22Rv1 (cell line): ENCODE measurements at regions not wholly inside any gene's neighbourhood (a gene's known extent, or its start where the extent isn't known, plus 50 kb on each side); places are given as distances from the start of the nearest gene placed in this dataset.

Experiments
- H3K27ac ChIP-seq: fragments of 450-650 bp; 2 replicates; pipeline ENCODE4 v1.5.1; 2017
- ZFX ChIP-seq: fragments of 450-650 bp; IDR thresholded peaks from 2 replicates; pipeline ENCODE4 v1.6.1; 2017; ENCODE audit warnings: antibody characterized with exemption, borderline replicate concordance
- TF ChIP-seq, protein P1 (sequence below): fragments of 450-650 bp; IDR thresholded peaks from 2 replicates; pipeline ENCODE4 v1.5.1; 2017; ENCODE audit warnings: mild to moderate bottlenecking

DNA sequence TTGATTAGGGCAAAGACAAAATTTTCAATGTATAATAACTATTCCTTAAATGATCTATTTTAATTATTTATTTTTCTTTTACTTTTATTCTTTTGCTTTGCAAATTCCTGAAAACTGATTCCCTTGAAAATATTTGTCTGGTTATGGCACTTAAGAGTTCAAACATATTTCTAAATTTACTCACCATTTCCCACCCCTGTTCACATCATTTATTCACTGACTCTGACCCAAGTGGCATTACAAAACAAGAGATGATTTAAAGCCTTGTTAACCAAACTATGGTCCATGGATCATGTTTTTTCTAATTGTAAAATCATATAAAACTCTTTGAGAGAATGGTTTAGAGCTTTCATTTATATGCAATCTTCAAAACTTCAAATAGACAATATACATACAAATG, 1256.1 kb upstream of the LRRN3 start:
- H3K27ac ChIP-seq: no peak overlapping the region
- TF ChIP-seq ZFX: no peak
- TF ChIP-seq, protein P1, sequence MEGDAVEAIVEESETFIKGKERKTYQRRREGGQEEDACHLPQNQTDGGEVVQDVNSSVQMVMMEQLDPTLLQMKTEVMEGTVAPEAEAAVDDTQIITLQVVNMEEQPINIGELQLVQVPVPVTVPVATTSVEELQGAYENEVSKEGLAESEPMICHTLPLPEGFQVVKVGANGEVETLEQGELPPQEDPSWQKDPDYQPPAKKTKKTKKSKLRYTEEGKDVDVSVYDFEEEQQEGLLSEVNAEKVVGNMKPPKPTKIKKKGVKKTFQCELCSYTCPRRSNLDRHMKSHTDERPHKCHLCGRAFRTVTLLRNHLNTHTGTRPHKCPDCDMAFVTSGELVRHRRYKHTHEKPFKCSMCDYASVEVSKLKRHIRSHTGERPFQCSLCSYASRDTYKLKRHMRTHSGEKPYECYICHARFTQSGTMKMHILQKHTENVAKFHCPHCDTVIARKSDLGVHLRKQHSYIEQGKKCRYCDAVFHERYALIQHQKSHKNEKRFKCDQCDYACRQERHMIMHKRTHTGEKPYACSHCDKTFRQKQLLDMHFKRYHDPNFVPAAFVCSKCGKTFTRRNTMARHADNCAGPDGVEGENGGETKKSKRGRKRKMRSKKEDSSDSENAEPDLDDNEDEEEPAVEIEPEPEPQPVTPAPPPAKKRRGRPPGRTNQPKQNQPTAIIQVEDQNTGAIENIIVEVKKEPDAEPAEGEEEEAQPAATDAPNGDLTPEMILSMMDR: no peak

DNA sequence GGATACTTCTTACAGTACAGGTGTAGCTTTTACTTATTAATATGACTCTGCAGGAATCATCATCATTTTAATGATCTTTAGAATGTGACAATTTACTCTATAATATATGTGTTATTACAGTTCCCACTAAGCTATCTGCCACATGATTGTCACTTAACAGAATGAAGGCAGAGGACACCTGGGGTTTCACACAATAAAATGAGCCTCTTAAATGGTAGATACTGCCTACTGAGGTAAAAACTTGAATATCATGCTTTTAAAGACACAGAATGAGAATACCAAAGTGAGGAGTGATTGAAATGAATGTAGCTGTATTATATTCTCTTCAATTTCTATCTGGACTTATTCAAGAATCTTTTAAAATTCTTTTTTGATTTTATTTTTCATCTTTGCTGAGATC, 1255.3 kb upstream of the LRRN3 start:
- TF ChIP-seq ZFX: no peak
- TF ChIP-seq, protein P1: no peak
- H3K27ac ChIP-seq: no peak overlapping the region

DNA sequence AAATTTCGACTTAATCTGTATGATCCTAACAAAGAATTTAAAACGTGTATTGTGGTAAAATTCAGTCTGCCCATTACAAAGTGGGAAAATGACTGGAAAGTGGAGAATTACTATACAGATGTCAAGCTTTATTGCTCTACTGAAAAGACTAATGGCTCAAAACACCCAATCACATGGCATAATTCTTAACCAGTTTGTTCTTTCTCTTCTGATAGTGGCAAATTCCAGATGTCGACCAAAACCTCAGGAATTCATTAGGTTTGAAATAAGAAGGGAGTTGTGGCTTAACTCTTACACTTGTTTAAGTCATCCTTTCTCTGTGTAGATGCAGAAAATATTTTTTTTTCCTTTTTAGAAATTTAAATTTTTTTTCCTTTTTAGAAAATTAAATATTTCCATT, 1254.9 kb upstream of the LRRN3 start:
- no peak overlapping the region for H3K27ac ChIP-seq
- TF ChIP-seq ZFX: no peak
- TF ChIP-seq, protein P1: no peak

DNA sequence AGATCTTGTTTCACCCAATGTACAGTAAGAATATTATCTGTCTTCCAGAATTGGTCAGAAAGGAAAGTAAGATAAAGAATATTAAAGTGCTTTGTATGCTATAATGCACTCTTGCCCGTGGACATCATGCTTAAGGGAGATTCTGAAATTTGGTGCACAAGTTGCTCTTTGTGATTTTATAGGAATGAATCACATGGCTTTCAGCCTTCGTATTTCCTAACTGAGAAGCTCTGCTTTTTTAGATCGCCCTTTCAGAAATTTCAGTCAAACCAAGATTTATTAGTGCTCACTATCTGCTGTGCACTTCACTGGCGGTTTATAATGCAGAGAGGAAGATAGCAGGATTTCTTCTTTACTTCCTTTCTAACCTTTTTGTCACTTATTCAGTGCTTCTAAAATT, 1248.5 kb upstream of the LRRN3 start:
- TF ChIP-seq, protein P1: no peak
- no peak for TF ChIP-seq ZFX

DNA sequence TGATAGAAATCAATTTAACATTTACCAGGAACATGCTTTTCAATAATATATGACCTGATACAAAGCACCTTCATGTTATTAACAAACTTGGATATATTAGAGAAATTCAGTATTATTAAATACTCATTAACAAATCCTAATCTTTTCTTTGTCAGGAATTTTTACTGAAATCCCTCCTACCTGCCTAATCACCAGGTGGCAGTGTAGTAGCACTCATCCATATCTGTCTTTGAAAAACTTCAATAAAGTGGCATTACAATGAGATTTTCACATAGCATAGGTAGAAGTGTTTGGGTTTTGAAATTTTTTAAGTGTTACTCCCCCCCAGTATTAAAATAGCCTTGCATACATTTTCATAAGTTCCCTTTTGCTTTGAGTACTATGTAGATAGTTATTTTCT, 1246.6 kb upstream of the LRRN3 start:
- TF ChIP-seq, protein P1: peak; percentile 87
- TF ChIP-seq ZFX: no peak
- no peak overlapping the region for H3K27ac ChIP-seq

More for the DNA sequence above, 1248.5 kb upstream of the LRRN3 start:
- no peak overlapping the region for H3K27ac ChIP-seq

DNA sequence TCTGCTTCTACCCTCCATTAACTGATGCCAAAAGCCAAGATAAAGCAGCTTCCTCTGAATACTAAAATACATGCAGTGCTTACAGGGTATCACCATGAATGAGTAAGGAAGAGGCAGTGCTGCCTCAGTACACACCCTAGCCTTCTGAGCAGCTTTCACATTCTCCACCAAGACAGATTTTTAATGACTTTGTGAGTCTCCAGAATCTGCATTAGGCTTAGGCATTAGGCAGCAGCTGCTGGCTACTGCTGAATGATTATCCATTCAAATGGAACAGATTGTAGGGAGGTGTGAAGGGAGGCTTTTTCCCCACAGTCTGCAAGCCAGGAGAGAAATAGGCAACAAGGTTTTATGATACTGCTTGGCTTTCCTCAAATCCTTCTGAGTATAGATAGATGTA, 1226.7 kb upstream of the LRRN3 start:
- TF ChIP-seq, protein P1: no peak
- TF ChIP-seq ZFX: no peak
- no peak overlapping the region for H3K27ac ChIP-seq

DNA sequence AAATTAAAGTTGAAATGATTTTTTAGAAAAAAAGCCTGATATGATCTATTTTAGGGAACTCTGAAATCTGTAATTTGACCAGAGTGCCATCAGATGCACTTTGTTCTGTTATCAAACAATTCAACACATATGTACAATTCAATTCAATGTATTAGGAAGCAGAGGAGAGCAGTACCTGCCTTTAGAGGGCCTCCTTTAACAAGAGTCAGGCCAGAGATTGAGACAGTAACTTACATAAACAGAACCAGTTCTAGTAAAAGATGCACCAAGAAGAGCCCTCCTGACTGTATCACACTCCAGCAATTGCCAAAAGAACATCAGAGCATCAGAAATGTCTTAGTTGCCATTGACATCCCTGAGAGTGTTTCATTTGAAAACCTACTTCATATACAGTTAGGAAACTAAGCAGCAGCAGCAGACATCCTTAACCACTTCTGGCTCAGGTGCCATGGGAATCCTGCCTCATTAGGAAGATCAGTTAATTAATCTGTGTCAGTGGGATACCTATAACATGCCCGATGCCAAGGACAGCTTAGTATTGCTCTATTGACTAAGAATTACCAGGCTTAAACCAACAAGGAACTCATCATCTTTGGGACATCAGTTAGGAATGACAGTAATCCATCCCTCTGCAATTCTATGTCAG, 1222.6 kb upstream of the LRRN3 start:
- no peak overlapping the region for H3K27ac ChIP-seq

More for the DNA sequence above, 1222.6 kb upstream of the LRRN3 start:
- no peak for TF ChIP-seq ZFX
- TF ChIP-seq, protein P1: peak; percentile 12; the same call in 1 of the 2 replicates
